GM10266 (cell line): ENCODE measurements at regions not wholly inside any gene's neighbourhood (a gene's known extent, or its start where the extent isn't known, plus 50 kb on each side); places are given as distances from the start of the nearest gene placed in this dataset.

ENCODE experiments used
- DNase-seq: peaks from one replicate; pipeline ENCODE4 v3.0.0; 2012; ENCODE audit errors: extremely low spot score
- TF ChIP-seq, protein P1 (sequence below): IDR thresholded peaks from 2 replicates; pipeline ENCODE4 v1.5.1; 2012; ENCODE audit warnings: mild to moderate bottlenecking, low read depth; ENCODE audit not compliant: control insufficient read depth, insufficient read depth; ENCODE audit errors: missing control alignments

DNA sequence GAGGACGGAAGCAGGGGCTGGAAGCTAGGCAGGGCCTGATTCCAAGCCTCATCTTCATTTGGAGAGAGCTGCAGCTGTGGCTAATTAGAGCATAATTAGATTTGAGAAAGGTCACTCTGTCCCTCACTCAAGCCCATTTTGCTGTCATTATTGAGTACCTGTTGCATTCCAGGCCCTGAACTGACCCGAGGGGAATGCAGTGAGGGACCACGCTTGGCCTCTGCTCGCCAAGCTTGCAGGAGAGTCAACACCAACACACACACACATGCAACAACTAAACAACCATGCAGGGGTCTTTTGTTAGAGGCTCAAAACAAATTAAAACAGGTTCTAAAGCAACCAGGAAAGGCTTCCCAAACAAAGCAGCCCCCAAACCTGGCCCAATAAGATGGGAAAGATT is 52.7 kb upstream of the MAMLD1 start:
- TF ChIP-seq, protein P1, sequence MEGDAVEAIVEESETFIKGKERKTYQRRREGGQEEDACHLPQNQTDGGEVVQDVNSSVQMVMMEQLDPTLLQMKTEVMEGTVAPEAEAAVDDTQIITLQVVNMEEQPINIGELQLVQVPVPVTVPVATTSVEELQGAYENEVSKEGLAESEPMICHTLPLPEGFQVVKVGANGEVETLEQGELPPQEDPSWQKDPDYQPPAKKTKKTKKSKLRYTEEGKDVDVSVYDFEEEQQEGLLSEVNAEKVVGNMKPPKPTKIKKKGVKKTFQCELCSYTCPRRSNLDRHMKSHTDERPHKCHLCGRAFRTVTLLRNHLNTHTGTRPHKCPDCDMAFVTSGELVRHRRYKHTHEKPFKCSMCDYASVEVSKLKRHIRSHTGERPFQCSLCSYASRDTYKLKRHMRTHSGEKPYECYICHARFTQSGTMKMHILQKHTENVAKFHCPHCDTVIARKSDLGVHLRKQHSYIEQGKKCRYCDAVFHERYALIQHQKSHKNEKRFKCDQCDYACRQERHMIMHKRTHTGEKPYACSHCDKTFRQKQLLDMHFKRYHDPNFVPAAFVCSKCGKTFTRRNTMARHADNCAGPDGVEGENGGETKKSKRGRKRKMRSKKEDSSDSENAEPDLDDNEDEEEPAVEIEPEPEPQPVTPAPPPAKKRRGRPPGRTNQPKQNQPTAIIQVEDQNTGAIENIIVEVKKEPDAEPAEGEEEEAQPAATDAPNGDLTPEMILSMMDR: no peak
- no peak for DNase-seq

DNA sequence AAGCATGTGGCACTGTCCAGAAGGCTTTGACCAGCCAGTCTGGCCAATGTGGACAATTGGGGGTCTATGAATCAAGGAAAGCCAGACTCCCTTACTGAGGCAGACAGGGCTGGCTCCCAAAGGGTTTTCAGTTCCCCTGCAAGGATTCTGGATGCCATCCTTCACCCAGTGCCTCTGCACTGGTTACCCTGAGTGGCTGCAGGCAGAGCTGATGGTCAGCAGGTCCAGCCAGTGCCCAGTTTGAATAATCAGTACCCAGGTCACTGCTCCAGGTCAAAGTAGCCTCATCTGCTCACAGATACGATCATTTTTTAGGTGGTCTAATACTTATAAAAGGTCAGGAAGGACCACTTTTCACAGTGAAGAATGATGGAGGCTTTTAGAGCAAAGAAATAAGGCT is 52.2 kb upstream of the MAMLD1 start:
- TF ChIP-seq, protein P1: no peak
- DNase-seq: no peak

DNA sequence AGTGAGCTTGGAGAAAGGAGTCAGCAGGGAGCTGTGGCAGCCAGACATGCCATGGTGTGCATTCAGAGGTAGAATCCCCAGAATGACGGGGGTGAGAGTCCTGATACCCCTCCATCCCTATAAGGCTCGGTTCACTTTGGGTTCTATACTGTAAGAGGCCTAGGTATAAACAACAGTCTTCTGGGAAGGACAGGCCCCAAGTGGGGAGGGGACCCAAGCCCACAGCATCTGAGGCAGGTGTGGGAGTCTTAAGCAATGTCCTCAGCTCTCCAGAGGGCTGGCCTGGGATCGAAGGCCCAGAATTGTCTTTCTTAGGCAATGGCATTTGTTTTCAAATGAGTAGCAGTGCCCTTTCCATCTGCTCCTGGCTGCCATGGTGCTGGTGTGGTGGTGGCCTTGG is 50.2 kb upstream of the MAMLD1 start:
- DNase-seq: no peak
- TF ChIP-seq, protein P1: no peak
